ENCODE measurements at regions not wholly inside any gene's neighbourhood (a gene's known extent, or its start where the extent isn't known, plus 50 kb on each side); places are given as distances from the start of the nearest gene placed in this dataset.

- TF ChIP-seq CTCF (IDR thresholded peaks at IDR 0.05), result no peak
- no peak for TF ChIP-seq TCF7L2 (IDR thresholded peaks at IDR 0.05; ENCODE audit: low read depth, low read length)
- TF ChIP-seq POLR2AphosphoS5 (IDR thresholded peaks at IDR 0.05; ENCODE audit: low read depth, low read length), result no peak
Measured at GRCh38 chr2:180247658-180248057, 240.6 kb upstream of the CWC22 start.
